D341Med (cell line): ENCODE measurements at regions not wholly inside any gene's neighbourhood (a gene's known extent, or its start where the extent isn't known, plus 50 kb on each side); places are given as distances from the start of the nearest gene placed in this dataset.

Source experiments
- DNase-seq: peaks from one replicate; pipeline ENCODE4 v3.0.0; 2012; ENCODE audit warnings: low spot score

DNA sequence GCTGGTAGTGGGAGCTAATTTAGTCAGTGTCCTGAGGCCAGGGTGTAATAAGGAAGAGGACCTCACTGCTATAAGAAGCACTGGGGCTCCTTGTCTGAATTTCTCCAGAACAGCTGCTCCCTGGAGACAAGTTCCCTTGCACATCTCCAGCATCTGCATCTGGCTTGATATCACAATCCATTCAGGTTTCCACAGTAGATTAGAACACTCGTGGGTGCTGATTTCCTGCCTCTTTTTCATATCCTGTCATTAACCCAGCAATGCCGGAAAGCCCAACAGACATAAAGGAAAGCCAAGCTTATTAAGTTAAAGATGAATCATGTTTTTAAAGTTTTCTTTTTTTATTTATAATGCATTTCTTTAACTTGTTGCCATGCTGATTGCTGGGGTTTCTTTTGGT lies 232.3 kb upstream of the WWC1 start:
- no peak for DNase-seq

DNA sequence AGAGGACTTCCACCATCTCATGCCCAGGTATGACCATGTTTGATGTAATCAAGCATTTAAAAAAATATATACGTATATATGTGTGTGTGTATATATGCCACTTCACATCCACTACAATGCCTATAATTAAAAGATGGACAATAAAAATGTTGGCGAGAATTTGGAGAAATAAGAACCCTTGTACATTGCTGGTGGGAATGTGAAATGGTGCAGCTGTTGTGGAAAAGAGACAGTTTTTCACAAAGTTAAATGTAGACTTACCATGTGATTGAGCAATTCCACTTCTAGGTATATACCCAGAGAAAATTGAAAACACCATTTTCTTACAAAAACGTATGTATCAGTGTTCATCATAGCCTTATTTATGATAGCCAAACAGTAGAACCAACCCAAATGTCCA lies 229.2 kb upstream of the WWC1 start:
- no peak for DNase-seq

DNA sequence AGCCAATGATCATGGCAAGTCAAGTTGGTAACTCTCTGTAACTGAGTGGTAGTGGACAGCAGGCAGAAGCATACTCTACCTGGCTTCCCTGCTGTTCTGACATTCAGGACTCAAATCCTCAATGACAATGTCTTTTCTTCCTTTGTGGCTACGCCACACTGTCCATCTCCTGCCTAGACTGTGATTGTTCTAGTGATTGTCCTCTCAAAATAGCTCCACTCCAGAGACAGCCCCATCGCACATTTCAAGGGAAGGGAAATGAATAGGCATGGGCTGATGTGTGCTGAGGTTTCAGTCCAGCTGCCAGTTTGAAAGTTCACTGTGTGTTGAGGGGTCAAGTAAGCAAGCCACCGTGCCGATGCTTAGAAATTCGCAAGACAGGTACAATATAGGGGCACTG lies 227.0 kb upstream of the WWC1 start:
- DNase-seq, result no peak

DNA sequence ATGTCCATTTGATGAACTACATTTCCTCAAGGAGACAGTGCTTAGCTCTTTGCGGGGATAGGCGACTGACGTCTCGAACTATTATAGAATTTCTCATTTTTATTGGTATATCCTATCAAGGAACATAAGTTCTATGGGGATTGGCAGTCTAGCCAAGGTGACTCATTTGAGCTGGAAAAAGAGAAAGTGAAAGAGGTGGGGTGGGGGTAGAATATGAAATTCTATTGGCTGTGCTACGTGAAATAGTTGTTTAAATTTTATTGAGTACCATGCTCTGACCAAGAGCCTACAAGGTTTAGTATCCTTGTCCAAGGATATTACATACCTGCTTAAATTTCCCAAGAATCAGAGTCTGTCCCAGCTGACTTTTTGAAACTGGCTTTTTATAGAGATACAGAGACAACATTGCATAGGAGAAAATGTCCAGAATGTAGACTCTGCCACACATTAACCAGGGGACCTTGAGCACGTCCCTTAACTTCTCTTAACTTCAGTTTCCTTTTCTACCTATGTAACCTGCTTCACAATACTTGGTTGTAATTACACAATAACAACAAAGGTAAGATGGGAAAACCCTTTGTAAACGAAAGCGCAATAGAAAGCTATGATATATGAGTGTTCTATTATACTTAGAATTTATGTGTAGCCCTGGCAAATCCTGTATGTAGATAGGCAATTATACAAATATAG lies 226.4 kb upstream of the WWC1 start:
- DNase-seq, result no peak

DNA sequence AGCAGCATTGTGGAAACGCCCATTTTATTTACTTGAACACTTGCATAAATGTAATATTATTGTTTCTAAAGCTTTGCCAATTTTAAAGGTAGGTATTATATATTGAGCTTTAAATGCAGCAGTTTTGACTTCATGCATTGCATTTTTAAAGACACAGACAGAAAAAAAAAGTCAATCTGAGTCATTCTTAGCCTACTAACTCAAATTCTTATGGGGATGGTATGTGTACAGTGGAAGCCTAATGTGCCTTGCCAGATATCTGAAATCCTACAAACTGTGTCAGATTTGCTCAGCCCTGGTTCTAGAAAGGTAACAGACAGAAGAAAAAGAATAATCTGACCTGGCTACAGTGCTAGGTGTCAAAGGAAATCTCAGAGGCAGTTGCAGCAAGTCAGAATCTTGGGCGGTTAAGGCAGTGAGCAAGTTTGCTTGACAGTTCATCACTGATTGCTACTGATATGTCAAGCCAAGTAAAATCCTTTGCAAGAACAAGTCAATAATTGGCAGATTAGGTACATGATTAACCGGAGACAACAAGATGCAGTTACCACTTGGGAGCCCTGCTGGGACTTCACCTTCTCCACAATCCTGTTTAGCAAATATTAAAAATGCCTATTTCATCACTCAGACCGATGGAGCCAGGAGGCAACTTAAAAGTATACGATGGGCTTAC lies 224.8 kb upstream of the WWC1 start:
- DNase-seq, result no peak

DNA sequence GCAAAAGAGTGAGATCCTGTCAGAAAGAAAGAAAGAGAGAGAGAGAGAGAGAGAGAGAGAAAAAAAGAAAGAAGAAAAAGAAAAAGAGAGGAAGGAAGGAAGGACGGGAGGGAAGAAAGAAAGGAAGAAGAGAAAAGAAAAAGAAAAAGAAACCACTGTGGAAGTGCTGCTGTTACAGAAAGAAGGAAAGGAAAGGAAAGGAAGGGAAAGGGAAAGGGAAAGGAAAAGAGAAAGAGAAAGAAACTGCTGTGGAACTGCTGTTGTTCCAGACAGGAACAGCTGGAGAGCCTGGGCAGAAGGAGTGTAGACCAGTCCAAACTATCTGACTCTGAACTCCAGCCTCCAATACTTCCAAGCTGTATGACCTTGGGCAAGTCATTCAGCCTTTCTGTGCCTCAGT lies 220.7 kb upstream of the WWC1 start:
- no peak for DNase-seq

DNA sequence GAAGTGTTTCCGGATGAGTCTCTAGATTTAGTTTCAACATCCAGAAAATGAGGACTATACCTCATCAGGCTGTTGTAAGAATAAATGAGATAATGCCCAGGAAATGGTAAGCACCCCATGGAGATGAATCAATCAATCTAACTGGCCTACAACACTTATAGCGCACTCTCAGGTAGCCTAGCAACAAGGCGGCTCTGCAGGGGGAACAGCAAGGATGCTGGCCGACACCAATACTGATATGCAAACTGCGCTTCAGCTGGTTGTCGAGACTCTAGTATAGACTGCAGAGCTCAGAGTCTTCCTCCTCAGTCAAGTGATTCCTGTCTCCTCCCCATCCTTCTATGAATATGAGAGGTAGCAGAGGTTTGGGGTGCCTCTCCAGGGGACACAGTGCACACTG lies 218.8 kb upstream of the WWC1 start:
- DNase-seq, result no peak

DNA sequence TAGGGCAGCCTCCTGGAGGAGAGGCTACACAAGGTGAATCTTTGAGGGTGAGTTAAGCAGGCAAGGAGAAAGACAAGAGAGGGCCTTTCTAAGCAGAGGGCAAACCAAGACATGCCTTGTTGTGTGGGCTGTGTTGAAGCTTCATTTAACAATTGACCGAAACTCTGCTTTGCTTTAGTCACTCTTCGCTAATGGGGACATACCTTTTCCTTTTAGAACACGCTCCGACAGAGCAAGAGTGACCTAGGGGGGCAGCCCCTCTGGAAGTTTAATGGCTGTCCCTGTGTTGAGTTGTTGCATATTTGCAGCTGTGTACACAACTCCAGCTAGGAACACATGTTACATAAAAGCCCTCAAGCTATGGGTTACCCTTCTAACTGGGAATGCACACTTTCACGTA lies 218.1 kb upstream of the WWC1 start:
- no peak for DNase-seq

DNA sequence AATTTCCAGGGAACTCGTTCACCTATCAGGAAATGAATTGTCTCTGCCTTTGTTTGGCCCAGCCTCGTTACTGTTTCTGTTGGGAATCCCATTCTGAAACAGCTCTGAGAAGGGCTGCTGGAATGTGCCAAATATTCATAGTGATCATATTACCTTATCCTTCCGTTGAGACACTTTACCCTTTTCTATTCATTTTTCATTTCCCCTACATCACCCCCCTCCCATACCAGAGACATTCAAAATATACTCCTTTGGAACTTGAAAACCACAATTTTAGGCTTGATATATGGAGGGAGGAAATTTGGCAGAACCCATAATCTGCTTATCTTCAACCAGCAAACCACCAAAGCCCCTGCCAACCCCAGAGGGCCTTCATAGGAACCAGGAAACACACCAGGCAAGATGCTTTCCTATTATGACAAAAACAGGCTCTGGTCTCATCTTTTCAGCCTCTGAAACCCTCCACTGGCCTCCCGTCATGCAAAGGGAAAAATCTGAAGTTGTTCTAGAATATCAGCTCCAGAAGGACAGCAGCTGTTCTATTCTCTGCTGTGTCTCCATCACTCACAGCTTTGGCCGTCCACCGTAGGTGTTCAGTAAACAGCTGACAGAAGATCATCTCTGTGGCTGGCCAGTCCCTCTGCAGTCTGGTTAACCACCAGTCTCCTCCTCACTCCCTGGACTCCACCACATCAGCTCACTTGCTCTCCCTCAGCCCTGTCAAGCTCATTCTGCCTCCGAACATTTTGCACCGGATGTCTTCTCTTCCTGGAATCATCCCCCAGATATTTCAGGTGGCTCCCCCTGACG lies 217.2 kb upstream of the WWC1 start:
- no peak for DNase-seq

DNA sequence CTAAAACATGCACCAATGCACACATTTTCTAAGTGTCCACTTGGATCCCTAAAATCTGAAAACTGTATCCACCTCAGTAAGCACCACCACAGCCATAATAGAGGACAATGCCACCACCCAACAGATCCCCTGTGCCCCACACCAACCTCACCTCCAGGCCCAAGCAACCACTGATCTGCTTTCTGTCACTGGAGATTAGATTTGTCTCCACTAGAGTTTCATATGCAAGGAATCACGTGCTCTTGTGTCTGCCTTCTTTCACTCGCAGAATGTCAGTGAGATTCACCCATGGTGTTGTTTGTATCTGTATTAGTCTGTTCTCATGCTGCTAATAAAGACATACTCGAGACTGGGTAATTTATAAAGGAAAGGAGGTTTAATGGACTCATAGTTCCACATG lies 216.1 kb upstream of the WWC1 start:
- no peak for DNase-seq

DNA sequence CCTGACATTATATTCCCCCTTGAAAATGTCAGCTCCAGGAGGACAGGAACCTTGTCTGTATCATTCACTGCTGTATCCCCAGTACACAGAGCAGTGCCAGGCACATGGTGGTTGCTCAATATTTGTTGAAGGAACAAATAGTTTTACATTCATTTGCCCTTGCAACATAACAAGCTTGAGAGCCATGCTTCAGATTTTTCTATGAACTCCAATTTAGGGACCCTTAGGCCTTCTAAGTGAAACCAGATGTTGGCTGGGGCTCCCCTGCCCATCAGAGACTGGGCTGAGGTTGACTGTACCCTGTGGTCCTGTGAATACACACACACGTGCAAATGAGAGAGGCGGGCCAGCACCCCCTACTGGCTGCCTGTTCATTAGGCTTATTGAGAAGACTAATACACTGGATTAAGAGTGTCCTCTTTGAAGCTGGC lies 214.9 kb upstream of the WWC1 start:
- peak; percentile 48 for DNase-seq

DNA sequence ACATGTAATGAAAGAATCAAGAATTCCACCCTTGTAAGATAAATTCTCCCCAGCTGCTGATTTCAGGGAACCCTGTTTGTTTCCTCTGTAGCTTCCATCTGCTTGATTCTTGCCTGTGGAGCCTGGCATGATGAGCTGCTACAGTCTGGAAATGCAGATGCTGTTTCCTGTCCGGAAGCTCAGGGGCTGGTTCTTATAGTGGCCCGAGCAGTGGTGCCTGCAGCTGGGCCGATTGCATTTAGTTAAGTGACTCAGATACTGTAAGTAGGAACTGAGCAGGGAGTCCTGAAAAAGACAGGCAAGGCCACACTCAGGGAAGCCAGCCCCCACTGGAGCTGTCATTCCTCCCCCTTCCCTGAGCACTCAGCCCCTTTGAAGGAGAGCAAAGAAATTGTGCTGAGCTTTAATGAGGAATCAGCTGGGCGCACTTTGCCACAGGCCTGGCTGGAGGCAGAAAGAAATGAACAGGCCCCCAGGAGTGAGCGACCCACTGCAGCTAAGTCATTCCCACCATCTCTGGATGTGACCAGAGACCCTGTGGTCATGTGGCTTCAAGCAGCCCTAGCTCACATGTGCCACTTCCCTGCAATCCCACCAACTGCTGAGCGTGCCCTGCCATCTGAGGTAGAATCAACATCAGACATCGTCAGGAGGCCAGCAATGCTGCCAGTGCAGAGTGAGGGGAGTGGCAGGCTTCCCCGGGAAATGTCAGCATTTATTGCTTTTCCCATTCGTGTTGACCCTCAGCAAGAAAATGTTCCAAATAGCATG lies 206.0 kb upstream of the WWC1 start:
- DNase-seq, result no peak

DNA sequence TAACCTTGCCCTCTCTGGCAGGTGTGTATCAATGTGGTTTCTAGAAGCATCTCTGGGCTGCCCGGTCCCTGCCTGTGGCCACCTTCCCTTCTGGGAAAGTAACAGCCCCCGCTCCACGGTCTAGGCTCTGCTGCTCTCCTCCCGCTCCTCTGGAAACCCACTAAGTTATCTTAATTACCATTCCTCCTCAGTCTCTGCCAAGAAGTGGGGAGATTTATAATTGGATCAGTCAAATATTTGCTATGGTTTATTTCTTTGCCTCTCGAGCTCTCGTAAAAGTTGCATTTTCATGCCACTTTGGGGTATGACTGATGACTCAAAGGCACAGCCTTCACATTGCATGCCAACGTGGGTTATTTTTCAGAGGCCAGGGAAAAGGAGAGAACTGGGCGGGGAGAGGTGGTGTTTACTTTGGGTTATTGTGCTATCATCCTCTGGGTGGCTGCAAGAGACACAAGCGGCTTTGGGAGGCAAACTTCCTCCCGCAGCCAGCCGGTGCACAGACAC lies 205.3 kb upstream of the WWC1 start:
- DNase-seq, result no peak

DNA sequence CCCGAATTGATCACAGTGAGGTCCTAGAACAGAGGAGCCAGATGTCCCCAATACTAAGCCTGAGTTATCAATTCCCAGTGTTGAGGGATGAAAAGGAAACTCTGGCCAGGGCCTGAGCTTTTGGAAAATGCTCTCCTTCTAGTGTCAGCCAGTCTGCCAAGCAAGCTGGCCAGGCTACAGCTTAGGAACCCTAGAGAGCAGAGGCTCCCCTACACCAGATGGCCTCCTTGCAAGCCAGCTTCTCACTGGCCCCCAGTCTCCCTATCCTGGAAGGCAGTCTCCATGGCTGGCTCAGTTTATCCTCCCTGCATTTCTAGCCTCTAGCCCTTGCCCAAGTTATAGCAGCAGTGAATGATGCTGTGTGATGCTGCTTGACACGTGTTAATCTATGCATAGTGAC lies 204.7 kb upstream of the WWC1 start:
- no peak for DNase-seq

DNA sequence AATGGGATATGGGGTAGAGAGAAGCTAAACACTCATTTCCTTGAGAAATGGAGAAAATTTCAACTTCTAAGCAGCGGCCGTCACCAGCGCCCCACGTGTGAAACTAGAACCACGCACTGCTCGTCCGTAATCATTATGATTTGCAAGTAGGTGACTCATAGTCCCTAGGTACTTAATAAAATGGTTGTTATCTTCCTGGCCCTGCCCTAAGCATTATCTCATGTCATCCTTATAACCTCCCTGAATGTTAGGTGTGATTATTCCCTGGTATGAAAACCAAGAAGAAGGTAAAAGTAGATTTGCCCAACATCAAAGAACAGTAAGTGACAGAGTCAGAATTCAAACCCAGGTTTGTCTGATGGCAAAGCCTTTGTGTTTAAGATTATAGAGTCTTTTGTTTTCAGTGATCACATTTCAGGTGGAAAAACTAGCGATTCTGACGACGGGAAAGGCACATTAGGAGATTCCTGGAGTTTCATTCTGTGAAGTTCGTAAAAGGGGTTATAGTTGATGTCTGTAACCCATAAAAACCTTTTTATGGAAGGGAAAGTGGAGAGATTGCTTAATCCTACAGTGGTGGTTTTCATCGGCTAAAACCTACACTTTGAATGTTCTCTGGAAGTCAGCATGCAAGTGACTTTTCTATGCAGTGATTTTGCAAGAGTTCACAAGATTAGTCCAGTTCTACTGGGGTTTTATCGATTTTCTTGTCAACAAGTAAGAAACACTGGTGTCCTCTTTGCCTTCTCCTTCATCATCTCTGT lies 202.9 kb upstream of the WWC1 start:
- no peak for DNase-seq

DNA sequence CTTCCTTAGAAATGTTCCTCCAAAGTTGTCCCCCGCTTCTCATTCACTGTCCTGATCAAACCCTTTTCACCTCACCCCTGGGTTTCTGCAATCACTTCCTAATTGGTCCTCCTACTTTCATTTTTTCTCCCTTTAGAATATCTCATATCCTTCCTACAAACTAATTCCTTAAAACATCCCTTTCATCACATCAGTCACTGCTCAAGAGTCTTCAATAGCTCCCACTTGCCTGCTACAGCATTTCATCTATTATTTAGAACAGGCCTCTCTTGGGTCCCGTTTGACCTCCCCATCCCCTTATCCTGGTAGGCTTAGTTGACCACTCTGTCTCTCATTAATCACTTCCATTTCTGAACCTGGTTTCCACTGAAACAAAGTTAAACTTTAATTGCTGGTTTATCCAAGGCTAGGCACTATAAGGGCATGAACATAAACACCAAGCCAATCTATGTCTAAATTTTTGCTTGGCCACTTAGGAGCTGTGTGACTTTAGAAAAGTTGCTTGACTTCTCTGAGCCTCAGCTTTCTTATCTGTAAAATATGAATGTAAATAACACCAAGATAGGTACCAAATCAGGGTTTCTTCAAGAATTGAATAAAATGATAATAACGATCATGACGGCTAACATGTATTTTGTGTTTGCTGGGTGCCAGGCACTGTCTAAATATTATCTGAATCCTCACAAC lies 202.1 kb upstream of the WWC1 start:
- DNase-seq, result no peak

DNA sequence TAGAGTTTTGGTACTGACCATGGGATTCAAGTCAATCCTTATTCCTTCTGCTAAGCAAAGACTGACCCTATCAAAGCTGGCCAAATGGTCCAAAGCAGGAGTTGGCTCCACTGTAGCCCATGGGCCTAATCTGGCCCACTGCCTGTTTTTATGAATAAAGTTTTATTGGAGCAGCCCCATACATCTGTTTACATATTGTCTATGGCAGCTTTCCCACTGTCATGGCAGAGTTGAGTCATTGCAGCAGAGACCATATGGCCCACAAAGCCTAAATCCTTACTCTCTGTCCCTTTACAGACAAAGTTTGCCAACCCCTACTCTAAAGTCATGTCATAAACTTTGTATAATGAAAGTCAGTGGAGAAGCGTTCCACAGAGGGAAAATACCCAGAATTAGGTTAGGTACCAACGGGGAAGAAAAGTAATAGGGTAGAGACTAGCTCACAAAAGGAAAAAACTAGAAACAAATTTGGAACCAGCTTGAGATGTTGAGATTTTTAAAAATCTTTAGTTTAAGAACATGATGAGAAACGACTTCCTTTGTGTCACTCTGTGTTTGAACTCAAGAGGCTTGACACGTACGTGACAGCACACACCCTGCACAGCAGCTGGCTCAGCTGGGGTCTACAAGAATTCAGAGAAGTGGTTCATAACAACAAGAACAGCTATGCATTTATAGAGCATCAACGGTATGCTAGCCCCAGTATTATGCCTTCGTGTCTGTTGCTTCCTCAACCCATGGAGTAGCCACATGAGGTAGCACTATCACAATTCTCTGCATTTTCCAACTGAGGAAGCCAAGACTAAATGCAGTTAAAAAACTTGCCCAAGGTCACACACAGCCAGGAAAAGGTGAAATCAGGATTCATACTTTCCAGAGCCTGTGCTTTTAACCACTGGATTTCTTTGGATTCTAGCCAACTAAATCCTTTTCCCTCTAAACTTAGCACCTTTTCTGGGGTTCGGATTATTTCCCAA lies 198.9 kb upstream of the WWC1 start:
- no peak for DNase-seq

DNA sequence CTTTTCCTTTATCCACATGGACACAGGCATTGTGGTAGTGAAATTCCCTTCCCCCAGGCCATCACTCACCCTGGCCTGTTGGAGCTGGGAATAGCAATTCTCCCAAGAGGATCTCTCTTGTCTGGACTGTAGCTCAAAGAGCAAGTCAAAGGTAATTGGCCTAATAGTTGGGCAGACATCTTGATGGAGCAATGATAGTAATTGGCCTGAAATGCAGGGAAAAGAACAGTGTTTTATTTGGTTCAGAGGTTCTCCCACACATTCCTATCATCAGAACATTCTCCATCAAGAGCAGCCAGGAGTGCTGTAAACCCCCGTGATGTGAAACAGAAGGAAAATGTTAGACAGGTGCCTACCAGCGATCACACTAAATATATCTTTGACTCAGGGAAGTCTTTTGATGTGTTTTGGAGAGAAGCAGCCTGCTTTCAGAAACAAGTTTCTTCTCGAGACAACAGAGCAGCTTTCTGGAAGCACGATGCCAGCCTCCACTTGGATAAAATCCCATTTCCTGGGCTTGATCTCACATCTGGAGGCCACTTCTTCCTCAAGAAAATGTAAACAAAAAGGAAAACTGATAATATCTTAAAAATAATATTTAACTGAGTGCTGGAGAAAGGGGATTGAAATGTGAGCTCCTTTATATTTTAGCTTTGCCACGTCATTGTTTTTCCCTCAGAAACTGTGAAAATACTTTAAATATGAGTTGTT lies 198.1 kb upstream of the WWC1 start:
- DNase-seq, result no peak

DNA sequence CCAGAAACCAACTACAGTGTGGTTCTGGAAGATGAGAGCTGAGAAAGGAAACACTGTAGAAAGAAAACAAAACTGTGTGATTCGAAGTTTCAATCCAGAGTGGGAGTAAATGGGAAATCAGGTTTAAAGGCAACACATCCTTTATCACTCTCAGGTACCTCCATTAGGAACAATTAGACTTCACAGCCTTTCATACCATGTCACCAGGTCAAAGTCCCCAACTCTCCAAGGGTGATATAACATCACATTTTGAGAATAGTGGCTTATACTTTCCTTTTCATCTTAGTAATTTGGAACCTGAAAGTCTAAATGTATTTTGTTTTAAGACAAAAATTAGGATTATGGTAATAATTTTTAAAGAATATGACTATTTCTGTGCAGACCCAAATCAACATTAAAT lies 194.9 kb upstream of the WWC1 start:
- DNase-seq, result no peak
